Activated B cell treated with CpG ODN at 0.5 μM for 24 hours (primary cell): ENCODE measurements at regions not wholly inside any gene's neighbourhood (a gene's known extent, or its start where the extent isn't known, plus 50 kb on each side); places are given as distances from the start of the nearest gene placed in this dataset.
"Not testable (repeated sequence)": the region's sequence is repeated elsewhere in the genome, so short reads cannot be mapped to it uniquely, and the experiment has no call there.

Source experiments
- ATAC-seq: fragments of 200-7000 bp; cut with Tn5 transposase; one replicate; pipeline ENCODE4 v1.10.0; 2021; ENCODE audit warnings: low read depth, mild to moderate bottlenecking, moderate library complexity
- CTCF ChIA-PET: fragments of 350-600 bp; sonication (Branson Sonifier 250); formaldehyde crosslinking; loops from one replicate; lab custom pipeline; 2021; ENCODE audit warnings: antibody characterized with exemption; lab: Charles Lee
- POLR2A ChIA-PET: fragments of 350-600 bp; sonication (Branson Sonifier 250); formaldehyde crosslinking; loops from one replicate; lab custom pipeline; 2021; ENCODE audit warnings: antibody characterized with exemption; lab: Charles Lee
- DNase-seq: peaks from one replicate; pipeline ENCODE4 v3.0.0; 2022
- H3K27ac Mint-ChIP-seq: one replicate; pipeline ENCODE4 v1.8.0; 2020; ENCODE audit warnings: mixed read lengths
- H3K27me3 Mint-ChIP-seq: one replicate; pipeline ENCODE4 v1.8.0; 2021; ENCODE audit warnings: mixed read lengths
- H3K36me3 Mint-ChIP-seq: one replicate; pipeline ENCODE4 v1.8.0; 2021; ENCODE audit warnings: low read depth, mixed read lengths
- H3K4me1 Mint-ChIP-seq: one replicate; pipeline ENCODE4 v1.8.0; 2021; ENCODE audit warnings: mixed read lengths
- H3K4me3 Mint-ChIP-seq: one replicate; pipeline ENCODE4 v1.8.0; 2020; ENCODE audit warnings: mild to moderate bottlenecking, mixed read lengths
- H3K9me3 Mint-ChIP-seq: one replicate; pipeline ENCODE4 v1.8.0; 2020; ENCODE audit warnings: mixed read lengths
- CTCF ChIP-seq: fragments of 200-600 bp; IDR thresholded peaks from one replicate; pipeline ENCODE4 v1.8.0; 2022; ENCODE audit warnings: antibody characterized with exemption, mild to moderate bottlenecking
- intact Hi-C: fragments of 100-400 bp; cut with micrococcal nuclease; formaldehyde crosslinking; loops from one replicate; pipeline ENCODE4 v1.15.1; 2024

GRCh38 chr3:99562138-99562537, 76.3 kb upstream of the COL8A1 start:
- ATAC-seq (no peak), DNase-seq (no peak)
- ChIA-PET POLR2A (no interaction called here), CTCF (no interaction called here)
- H3K27ac Mint-ChIP-seq, result no peak overlapping the region
- H3K27me3 Mint-ChIP-seq, result no peaks in the 10 kb centered on the region
- no peaks in the 10 kb centered on the region for H3K36me3 Mint-ChIP-seq
- peaks cover 9% of the 10 kb centered on the region for H3K9me3 Mint-ChIP-seq
- intact Hi-C loops, result no loop called here
- H3K4me3 Mint-ChIP-seq, result no peak overlapping the region
- TF ChIP-seq CTCF, result no peak
- H3K4me1 Mint-ChIP-seq, result no peaks in the 10 kb centered on the region

- ChIA-PET CTCF (no interaction called here), POLR2A (no interaction called here)
- DNase-seq, result no peak
- intact Hi-C loops, result no loop called here
- peaks cover 3% of the 10 kb centered on the region for H3K9me3 Mint-ChIP-seq
- no peaks in the 10 kb centered on the region for H3K4me1 Mint-ChIP-seq
- H3K4me3 Mint-ChIP-seq, result no peak overlapping the region
- no peaks in the 10 kb centered on the region for H3K27me3 Mint-ChIP-seq
- no peak for TF ChIP-seq CTCF
- ATAC-seq, result no peak
- H3K36me3 Mint-ChIP-seq, result no peaks in the 10 kb centered on the region
- no peak overlapping the region for H3K27ac Mint-ChIP-seq
Measured at GRCh38 chr3:99561056-99561455, 77.3 kb upstream of the COL8A1 start.

- CTCF ChIA-PET, result no interaction called here
- Mint-ChIP-seq H3K36me3 (no peaks in the 10 kb centered on the region), H3K4me1 (no peaks in the 10 kb centered on the region), H3K4me3 (no peak overlapping the region), H3K9me3 (peaks cover 6% of the 10 kb centered on the region), H3K27ac (no peak overlapping the region), H3K27me3 (no peaks in the 10 kb centered on the region)
- intact Hi-C loops, result no loop called here
- TF ChIP-seq CTCF, result no peak
- DNase-seq, result no peak
- POLR2A ChIA-PET, result no interaction called here
- no peak for ATAC-seq
Measured at GRCh38 chr3:99559196-99559595, 79.2 kb upstream of the COL8A1 start.

GRCh38 chr3:99555885-99556284, 82.5 kb upstream of the COL8A1 start:
- ATAC-seq, H3K27ac Mint-ChIP-seq, POLR2A ChIA-PET, intact Hi-C loops, H3K9me3 Mint-ChIP-seq, H3K4me1 Mint-ChIP-seq, CTCF ChIA-PET, H3K36me3 Mint-ChIP-seq, H3K27me3 Mint-ChIP-seq, H3K4me3 Mint-ChIP-seq, DNase-seq: not testable (repeated sequence)

- H3K27me3 Mint-ChIP-seq, result no peaks in the 10 kb centered on the region
- intact Hi-C loops, result no loop called here
- peaks cover 4% of the 10 kb centered on the region for H3K9me3 Mint-ChIP-seq
- H3K27ac Mint-ChIP-seq, result no peak overlapping the region
- H3K36me3 Mint-ChIP-seq, result no peaks in the 10 kb centered on the region
- DNase-seq (no peak), ATAC-seq (no peak)
- CTCF ChIA-PET, result no interaction called here
- H3K4me1 Mint-ChIP-seq, result no peaks in the 10 kb centered on the region
- H3K4me3 Mint-ChIP-seq, result no peak overlapping the region
- TF ChIP-seq CTCF, result no peak
- POLR2A ChIA-PET, result no interaction called here
Measured at GRCh38 chr3:99551520-99551919, 86.9 kb upstream of the COL8A1 start.

GRCh38 chr3:99549957-99550603, 88.3 kb upstream of the COL8A1 start:
- no peaks in the 10 kb centered on the region for H3K36me3 Mint-ChIP-seq
- ATAC-seq, result no peak
- ChIA-PET CTCF (no interaction called here), POLR2A (no interaction called here)
- no peak for TF ChIP-seq CTCF
- no peaks in the 10 kb centered on the region for H3K9me3 Mint-ChIP-seq
- H3K27ac Mint-ChIP-seq, result no peak overlapping the region
- intact Hi-C loops, result no loop called here
- no peak for DNase-seq
- H3K27me3 Mint-ChIP-seq, result no peaks in the 10 kb centered on the region
- H3K4me3 Mint-ChIP-seq, result no peak overlapping the region
- no peaks in the 10 kb centered on the region for H3K4me1 Mint-ChIP-seq
